NB4 (cell line): ENCODE measurements at regions not wholly inside any gene's neighbourhood (a gene's known extent, or its start where the extent isn't known, plus 50 kb on each side); places are given as distances from the start of the nearest gene placed in this dataset.

Experiments used
- MYC ChIP-seq: IDR thresholded peaks from 2 replicates; pipeline ENCODE4 v1.6.1; 2011; ENCODE audit warnings: low read depth, low read length
- POLR2A ChIP-seq: IDR thresholded peaks from 2 replicates; pipeline ENCODE4 v1.6.1; 2011; ENCODE audit warnings: mild to moderate bottlenecking; ENCODE audit not compliant: insufficient read length; ENCODE audit errors: extremely low read depth
- TF ChIP-seq, protein P1 (sequence below): IDR thresholded peaks from one replicate; pipeline ENCODE4 v1.5.1; 2012; ENCODE audit warnings: low read depth, low read length
- TF ChIP-seq, protein P2 (sequence below): IDR thresholded peaks from 2 replicates; pipeline ENCODE4 v1.6.1; 2011; ENCODE audit warnings: low read depth, low read length

DNA sequence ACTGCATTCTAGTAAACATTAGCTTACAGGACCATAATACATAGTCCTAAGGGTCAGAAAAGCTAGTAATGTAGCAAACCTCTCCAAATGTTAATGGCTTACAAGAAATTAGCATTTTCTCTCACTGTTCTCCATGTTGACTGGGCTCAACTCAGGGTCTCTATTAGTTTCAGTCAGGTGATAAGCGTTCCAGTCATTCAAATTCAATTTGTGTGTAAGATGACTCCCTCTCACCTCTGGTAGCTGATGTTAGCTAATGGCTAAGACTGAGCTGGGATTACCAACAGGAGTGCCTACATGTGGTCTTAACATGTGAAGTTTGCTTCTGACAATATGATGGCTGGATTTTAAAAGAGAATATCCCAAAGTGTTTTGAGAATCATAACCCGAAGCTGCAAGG is 630.5 kb upstream of the USP15 start:
- TF ChIP-seq, protein P1, sequence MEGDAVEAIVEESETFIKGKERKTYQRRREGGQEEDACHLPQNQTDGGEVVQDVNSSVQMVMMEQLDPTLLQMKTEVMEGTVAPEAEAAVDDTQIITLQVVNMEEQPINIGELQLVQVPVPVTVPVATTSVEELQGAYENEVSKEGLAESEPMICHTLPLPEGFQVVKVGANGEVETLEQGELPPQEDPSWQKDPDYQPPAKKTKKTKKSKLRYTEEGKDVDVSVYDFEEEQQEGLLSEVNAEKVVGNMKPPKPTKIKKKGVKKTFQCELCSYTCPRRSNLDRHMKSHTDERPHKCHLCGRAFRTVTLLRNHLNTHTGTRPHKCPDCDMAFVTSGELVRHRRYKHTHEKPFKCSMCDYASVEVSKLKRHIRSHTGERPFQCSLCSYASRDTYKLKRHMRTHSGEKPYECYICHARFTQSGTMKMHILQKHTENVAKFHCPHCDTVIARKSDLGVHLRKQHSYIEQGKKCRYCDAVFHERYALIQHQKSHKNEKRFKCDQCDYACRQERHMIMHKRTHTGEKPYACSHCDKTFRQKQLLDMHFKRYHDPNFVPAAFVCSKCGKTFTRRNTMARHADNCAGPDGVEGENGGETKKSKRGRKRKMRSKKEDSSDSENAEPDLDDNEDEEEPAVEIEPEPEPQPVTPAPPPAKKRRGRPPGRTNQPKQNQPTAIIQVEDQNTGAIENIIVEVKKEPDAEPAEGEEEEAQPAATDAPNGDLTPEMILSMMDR, result no peak
- TF ChIP-seq POLR2A (no peak), MYC (no peak)
- TF ChIP-seq, protein P2, sequence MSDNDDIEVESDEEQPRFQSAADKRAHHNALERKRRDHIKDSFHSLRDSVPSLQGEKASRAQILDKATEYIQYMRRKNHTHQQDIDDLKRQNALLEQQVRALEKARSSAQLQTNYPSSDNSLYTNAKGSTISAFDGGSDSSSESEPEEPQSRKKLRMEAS, result no peak
